Left ventricle myocardium inferior (tissue), 1 donor: ENCODE measurements at regions not wholly inside any gene's neighbourhood (a gene's known extent, or its start where the extent isn't known, plus 50 kb on each side); places are given as distances from the start of the nearest gene placed in this dataset.
A peak's percentile ranks its signal among the peaks of the same experiment; 100 is the strongest.

Experiments
- DNase-seq: peaks from one replicate; pipeline ENCODE4 v3.0.0-alpha.2; 2020
- H3K27ac ChIP-seq: fragments of 200-600 bp; replicated peaks from 2 replicates; pipeline ENCODE4 v1.8.0; 2021
- H3K27me3 ChIP-seq: fragments of 200-600 bp; 2 replicates; pipeline ENCODE4 v1.8.0; 2021; ENCODE audit warnings: low read depth
- H3K36me3 ChIP-seq: fragments of 200-600 bp; 2 replicates; pipeline ENCODE4 v1.8.0; 2021
- H3K4me1 ChIP-seq: fragments of 200-600 bp; 2 replicates; pipeline ENCODE4 v1.8.0; 2021
- H3K4me3 ChIP-seq: fragments of 200-600 bp; 2 replicates; pipeline ENCODE4 v1.8.0; 2021; ENCODE audit warnings: mild to moderate bottlenecking, moderate library complexity
- H3K9me3 ChIP-seq: fragments of 200-600 bp; replicated peaks from 2 replicates; pipeline ENCODE4 v1.8.0; 2021
- CTCF ChIP-seq: fragments of 200-600 bp; IDR thresholded peaks from 2 replicates; pipeline ENCODE4 v1.8.0; 2021; ENCODE audit warnings: antibody characterized with exemption, mild to moderate bottlenecking, borderline replicate concordance
- intact Hi-C: fragments of 100-400 bp; cut with micrococcal nuclease; formaldehyde crosslinking; loops from one replicate; pipeline ENCODE4 v1.11.0; 2022
- donor health status: DM: no; HTN: yes; CAD: no; lungs with severe emphysema.

GRCh38 chr4:67133162-67133561, 412.1 kb downstream of the CENPC start:
- intact Hi-C loops: no loop called here
- Histone ChIP-seq H3K9me3 (peaks cover 10% of the 10 kb centered on the region), H3K4me1 (no peaks in the 10 kb centered on the region), H3K36me3 (no peaks in the 10 kb centered on the region), H3K27ac (no peak overlapping the region), H3K4me3 (no peak overlapping the region), H3K27me3 (no peaks in the 10 kb centered on the region)
- DNase-seq: no peak
- TF ChIP-seq CTCF: no peak

GRCh38 chr4:67131224-67131623, 414.1 kb downstream of the CENPC start:
- Histone ChIP-seq H3K27ac (peak overlapping the region; percentile 58), H3K4me3 (no peak overlapping the region)
- intact Hi-C loops: no loop called here

GRCh38 chr4:67130411-67130810, 414.9 kb downstream of the CENPC start:
- intact Hi-C loops: no loop called here
- no peak for TF ChIP-seq CTCF

More at GRCh38 chr4:67131224-67131623, 414.1 kb downstream of the CENPC start:
- Histone ChIP-seq H3K27me3 (no peaks in the 10 kb centered on the region), H3K36me3 (no peaks in the 10 kb centered on the region), H3K9me3 (peaks cover 10% of the 10 kb centered on the region), H3K4me1 (no peaks in the 10 kb centered on the region)
- TF ChIP-seq CTCF: no peak
- DNase-seq: no peak

GRCh38 chr4:67126570-67126969, 418.7 kb downstream of the CENPC start:
- no peak for DNase-seq
- H3K27ac ChIP-seq: no peak overlapping the region
- TF ChIP-seq CTCF: no peak
- no peak overlapping the region for H3K4me3 ChIP-seq
- no peaks in the 10 kb centered on the region for H3K27me3 ChIP-seq
- H3K36me3 ChIP-seq: no peaks in the 10 kb centered on the region
- H3K4me1 ChIP-seq: no peaks in the 10 kb centered on the region
- peaks cover 7% of the 10 kb centered on the region for H3K9me3 ChIP-seq
- intact Hi-C loops: no loop called here

More at GRCh38 chr4:67130411-67130810, 414.9 kb downstream of the CENPC start:
- Histone ChIP-seq H3K36me3 (no peaks in the 10 kb centered on the region), H3K27ac (peak overlapping the region; percentile 58), H3K4me3 (no peak overlapping the region), H3K9me3 (peaks cover 10% of the 10 kb centered on the region), H3K27me3 (no peaks in the 10 kb centered on the region), H3K4me1 (no peaks in the 10 kb centered on the region)
- no peak for DNase-seq

- Histone ChIP-seq H3K9me3 (peaks cover 7% of the 10 kb centered on the region), H3K4me3 (no peak overlapping the region), H3K36me3 (no peaks in the 10 kb centered on the region), H3K4me1 (no peaks in the 10 kb centered on the region), H3K27me3 (no peaks in the 10 kb centered on the region), H3K27ac (no peak overlapping the region)
- TF ChIP-seq CTCF: no peak
- DNase-seq: no peak
- intact Hi-C loops: no loop called here
These were observed 419.4 kb downstream of the CENPC start for GRCh38 chr4:67125636-67126514.
